NK-92 treated with Interleukin-12 subunit alpha and Interleukin-12 subunit beta, amount 100 ng/mL, for 24 hours (cell line): ENCODE measurements at regions not wholly inside any gene's neighbourhood (a gene's known extent, or its start where the extent isn't known, plus 50 kb on each side); places are given as distances from the start of the nearest gene placed in this dataset.

ENCODE experiments used
- DNase-seq: peaks from one replicate; lab custom pipeline; 2025; lab: John Stamatoyannopoulos, UW

DNA sequence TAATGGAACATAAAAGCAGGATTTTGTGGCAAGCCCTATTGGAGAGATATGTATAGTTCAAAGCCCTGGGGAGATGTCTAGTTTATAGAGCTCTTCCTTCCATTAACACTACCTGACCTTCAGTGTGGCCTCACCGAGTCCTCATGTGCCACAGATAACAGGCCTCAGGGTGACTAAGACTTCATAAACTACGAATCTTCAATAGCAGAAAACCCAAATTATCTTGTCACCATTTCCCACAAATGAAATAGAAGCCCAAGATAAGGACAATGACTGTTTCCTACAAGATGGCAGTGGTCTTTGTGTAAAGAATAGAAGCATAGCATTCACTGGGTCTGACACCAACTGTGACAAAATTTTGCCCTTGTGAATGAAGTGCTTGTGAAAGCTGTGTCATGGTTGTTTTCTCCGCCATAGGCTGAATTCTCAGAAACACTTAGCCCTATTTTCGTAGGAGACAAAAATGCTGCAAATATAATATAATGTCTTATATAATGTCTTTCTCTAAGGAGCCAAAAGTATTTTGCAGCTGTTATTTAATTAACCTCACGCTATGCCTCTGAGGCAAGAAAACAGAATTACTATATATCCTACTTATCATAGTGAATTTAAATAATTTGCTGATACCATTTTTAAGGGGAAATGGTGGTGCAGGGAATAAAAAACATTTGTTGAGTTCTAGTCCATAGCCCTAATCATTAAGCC, 136.7 kb upstream of the CWC22 start:
- no peak for DNase-seq

DNA sequence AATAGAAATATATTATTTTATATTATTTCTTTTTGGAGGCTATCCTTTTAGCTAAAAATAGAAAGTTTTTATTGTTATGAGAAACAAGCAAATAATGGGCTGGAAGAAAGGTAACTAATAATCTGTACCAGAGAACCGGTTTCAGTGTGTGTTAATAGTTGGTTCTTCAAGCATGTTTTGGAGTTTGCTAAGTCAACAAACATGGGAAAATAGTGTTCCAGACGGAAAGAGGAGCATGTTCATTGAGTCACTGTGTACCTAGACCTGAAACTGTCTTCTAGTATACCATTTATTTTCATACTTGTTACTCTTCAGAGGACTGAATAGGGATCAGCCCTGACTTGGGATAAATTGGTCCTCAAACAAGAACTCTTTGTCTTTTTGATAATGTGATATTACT, 134.5 kb upstream of the CWC22 start:
- no peak for DNase-seq

DNA sequence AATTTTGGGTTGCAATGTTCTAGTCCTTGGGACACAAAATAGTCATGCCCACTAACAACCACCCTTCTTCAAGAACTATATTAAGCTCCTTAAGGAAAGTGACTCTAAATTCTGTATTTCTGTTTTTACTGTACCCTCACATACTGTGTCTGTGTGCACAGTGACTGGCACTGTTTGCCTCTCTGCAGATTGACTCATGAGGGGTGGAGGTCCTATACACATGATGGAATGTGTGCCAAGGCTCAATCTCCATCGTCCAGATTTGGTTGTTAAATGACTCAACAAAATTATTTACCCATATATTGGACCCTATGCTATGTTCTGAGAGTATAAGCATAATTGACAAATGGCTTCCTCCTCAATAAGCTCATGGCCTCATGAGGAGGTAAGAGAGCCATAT, 126.6 kb upstream of the CWC22 start:
- no peak for DNase-seq

DNA sequence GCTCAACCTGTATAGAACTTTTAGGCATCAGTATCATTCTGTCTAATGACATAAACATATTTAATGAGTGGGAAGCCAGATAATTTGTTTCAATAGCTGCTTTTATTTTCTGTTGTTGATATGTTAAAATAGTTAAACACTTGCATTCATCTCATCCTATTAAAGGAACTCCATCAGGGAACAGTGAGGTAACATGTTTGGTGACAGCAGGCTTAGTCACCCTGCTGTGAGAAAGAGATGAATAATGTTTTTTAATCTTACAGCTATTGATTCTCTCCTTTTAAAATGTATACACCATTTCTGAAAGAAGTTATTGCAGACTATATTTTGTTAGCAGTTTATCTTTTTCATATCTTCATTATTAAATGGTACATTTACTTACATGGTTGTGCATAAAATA, 123.3 kb upstream of the CWC22 start:
- DNase-seq, result no peak

DNA sequence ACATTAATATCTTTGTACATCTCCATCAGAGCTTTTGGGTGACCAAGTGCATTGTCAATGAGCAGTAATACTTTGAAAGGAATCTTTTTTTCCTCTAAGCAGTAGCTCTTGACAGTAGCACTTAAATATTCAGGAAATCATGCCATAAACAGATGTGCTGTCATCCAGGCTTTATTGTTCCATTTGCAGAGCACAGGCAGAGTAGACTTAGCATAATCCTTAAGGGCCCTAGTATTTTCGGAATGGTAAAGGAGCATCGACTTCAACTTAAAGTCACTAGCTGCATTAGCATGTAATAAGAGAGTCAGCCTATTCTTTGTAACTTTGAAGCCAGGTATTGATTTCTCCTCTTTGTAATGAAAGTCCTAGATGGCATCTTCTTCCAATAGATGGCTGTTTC, 121.8 kb upstream of the CWC22 start:
- DNase-seq, result no peak

DNA sequence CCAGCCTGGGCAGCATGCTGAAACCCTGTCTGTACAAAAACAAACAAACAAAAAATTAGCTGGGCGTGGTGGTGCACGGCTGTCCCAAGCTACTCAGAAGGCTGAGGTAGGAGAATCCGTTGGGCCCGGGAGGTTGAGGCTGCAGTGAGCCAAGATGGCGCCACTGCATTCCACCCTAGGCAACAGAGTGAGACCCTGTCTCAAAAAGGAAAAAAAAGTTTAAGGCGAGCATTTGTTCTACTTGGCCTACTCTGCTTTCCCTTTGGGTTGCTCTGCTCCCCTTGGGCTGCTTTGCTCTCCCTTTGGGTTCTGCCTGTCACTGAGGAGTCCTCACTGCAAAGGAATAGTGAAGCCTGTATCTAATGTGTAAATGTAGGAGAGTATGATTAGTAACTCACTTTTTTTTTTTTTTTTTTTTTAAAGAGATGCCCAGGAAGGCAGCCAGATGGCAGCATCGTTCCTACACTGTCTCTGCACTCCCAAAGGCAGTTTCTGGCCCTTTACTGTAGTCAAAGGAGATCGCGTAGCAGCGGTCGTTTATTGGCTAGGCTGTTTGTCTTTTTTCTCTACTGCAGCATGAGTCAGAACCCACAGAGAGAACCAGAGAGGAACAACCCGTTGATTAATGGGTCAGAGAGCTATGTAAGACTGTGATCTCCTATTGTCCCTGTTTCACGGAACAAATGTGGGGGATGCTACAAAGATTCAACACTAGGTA, 118.3 kb upstream of the CWC22 start:
- peak; percentile 4 for DNase-seq

DNA sequence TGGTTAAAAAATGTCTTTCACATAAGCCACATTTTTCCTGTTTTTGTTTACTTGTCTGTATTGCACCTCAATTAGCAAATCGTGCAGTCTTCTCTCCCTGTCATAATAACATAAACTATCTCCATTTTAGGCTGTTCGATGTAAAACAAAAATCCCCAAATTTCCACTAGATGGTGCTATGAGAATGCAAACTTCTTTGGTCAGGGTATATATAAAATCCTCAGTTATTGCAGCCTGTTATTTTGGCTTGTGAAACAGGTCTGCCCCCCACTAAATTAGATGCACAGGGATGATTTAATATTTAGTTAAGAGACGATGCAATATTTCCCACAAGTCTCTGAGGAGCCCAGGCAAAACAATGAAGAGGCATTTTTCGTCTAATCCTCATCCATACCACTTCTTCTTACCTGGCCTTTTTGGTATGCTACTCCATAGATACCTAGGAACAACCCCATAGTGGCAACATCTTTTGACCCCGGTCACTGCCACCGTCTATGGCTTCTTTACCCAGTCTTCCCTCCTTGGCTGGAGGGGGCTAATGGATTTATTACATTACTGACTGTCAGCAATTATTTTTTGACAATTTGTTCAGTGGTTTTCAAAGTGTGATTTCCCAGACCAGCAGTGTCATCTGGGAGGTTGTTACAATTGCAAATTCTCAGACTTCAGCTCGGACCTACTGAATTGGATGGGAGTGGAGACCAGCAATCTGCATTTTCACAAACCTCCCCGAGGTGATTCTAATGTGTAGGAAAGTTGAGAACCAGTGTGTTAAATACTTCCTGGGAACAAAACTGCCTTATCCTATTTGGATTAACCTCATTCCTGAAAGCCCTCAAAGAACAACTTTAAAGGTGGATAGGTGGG, 117.4 kb upstream of the CWC22 start:
- DNase-seq, result no peak

DNA sequence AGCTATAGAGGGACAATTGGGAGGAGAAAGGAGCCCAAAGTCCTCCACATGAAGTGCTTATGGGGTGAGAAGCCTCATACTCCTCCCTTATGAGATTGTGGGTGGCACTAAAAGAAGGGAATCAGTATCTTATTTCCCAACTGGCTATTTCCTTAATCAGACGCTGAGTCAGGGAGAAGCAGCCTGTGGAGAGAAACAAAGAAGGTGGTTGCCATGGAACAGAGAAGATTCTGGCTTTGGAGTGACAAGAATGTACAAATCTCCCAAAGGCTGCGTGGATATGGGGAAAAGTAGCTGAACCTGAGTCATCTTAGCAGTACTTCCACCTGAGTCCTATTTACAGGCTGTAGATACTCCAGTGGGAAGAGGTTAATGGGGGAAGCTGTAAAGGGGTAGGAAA, 115.8 kb upstream of the CWC22 start:
- no peak for DNase-seq

DNA sequence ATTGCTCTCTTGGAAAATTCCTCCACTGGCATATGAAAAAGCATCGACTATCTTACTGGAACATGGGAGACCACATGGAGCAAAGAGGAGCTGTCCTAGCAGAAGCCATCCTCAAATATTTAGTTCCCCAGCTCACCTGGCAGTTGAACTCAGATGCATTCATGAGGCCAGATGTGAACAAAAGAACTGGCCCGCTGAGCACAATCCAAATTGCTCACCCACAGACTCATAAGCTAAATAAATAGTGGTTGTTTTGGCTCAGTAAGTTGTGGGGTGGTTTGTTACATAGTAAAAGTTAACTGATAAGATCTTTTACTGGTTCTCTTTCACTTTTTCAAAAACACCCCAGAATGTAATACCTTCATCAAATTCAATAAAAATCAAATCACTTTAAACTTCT, 108.6 kb upstream of the CWC22 start:
- no peak for DNase-seq

DNA sequence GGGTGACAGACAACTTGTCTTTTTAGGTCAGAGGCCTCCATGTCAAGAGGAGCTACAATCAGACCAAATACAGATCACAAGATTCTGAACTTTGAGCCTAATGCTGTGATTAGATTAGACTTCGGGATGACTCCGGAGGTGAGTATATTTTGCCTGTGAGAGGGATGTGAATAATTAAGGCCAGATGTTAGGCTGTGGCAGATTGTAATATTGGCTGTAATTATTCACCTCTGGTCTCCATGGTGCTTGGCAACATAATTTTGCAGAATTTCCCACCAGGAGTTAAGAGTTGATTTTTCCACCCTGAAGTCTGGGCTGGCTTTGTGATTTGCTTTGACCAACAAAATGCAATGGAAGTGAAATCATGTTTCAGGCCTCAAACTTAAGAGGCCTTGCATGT, 108.2 kb upstream of the CWC22 start:
- no peak for DNase-seq

DNA sequence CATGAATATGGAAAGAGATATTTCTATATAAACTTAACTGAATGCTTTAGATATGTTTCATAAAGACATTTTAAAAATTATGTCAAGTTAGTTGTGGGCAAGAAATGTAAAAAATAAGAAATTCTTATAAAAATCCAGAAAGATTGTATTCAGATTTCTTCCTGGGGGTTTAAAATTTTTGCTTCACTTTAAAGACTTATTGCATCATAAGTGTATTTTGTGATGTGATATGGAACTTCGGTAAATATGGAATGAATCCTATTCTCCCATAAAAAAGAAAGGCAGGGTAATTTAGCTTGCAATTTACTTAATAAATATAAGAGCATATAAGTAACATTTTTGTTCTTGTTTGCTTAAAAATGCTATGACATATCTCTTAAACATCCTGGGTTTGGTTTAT, 104.8 kb upstream of the CWC22 start:
- no peak for DNase-seq

DNA sequence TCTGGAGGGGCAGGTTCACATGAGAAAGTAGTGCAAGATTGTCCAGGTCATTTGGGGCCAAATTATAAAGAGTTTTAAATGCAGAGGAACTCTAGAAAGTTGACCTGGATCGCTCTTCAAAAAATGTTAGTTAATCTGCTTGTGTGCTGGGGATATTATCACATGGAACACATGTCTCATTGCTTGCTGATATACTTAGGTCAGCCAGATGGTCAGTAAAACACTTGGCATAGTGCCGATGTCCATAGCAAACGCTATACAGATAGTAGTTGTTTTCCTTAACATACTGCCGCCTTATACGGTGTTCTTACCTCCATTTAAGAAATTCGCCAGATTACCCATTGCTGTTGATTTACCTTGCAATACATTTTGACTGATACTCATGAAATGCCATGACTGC, 103.4 kb upstream of the CWC22 start:
- no peak for DNase-seq

DNA sequence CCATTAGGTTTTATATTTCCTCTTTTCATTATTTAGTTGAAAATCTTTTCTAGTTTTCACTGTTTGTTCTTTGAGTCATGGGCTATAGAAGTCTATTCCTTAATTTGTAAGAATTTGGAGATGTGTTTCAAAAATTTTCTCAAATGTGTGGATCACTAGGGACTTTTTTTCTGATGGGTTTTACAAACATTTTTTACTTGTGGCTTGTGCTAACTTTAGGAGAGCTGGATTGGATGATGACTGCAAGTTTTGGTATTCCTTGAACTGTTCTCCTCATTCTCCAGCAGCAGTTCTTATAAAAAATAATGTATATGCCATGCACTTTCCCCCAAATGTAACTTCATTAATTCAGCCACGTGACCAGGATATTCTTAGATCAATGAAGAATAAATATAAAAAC, 94.7 kb upstream of the CWC22 start:
- no peak for DNase-seq

DNA sequence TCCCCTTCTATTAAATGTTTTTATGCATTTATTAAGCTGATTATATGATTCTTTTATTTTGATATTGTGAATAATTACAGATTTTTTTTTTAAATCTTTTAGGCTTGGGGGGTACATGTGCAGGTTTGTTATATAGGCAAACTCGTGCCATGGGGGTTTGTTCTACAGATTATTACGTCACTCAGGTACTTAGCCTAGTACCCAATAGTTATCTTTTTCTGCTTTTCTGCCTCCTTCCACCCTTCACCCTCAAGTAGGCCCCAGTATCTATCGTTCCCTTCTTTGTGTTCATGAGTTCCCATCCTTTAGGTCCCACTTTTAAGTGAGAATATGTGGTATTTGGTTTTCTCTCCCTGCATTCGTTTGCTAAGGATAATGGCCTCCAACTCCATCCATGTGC, 92.2 kb upstream of the CWC22 start:
- no peak for DNase-seq

DNA sequence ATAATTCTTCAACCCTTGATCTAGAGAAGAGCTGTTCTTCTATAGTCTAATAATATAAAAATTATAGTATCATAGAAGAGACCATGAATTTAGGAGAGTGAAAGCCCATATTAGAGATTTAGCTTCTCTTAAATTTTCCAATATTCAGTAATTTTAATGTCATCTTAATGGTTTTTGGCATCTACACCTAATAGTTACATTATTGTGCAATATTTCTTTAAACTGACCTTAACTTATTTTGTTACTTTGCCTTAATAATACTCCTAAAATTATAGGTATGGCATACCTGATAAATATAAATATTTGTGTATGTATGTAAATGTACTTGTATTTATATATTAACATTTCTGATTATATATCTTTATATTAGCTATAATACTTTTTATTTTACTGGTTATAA, 78.0 kb upstream of the CWC22 start:
- DNase-seq, result no peak

DNA sequence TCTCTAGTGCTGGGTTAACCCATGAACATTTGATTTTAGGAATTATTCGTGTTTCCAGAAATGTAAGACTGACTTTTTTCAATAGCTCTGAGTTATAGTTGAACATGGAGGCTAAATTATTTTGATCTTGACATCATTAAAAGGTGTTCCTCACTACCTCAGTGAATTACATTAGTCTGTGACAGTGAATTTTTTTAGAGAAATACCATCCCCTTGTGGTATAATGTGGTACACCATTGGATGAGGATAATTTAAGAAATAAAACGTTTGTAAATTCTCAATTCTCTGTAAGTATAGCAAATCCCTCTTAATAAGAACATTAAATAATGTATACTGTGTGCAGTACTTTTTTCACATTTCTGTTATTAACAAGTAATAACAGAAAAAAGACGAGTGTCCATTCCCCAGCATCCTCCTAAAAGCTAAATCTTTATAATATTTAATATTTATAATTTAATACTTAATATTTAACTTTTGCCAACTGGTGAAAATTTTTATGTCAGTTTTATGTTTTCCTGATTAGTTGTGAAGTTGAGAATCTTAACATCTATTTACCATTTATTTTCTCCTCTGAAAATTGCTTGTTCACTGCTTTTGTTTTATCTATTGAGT, 70.3 kb upstream of the CWC22 start:
- DNase-seq, result no peak

DNA sequence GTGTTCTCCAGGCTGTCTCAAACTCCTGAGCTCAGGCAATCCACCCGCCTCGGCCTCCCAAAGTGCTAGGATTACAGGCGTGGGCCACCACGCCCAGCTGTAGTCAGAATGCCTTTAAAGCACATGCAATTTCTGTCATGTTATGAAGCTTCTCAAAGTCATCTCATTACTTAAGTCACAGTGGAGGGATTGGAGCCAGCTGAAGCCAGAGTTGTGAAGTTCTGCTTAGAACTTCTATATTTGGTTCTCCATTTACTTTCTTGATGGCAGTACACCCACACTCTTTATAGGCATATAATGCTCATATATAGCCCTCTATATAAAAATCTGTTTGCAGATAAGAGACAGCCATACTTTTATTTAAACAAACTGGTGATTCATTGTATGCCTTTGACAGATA, 68.8 kb upstream of the CWC22 start:
- no peak for DNase-seq

DNA sequence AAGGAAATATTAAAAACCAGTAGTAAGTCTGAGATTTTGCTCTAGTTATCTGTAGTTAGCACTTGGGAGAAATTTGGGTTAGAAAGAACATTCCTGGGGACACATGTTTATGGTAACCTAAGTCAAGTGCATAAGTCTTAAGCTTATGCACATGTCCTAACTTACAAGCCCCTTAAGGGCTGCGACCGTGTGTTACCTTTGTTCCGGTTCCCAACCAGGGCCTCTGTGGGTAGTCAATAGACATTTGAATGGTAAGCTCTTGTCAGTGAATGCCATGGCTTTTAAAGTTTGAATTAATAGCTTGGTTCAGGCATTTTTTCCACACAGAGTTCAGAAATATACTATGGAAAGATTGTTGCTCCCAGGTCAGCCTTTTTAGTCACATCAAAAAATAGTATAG, 64.7 kb upstream of the CWC22 start:
- DNase-seq, result no peak

DNA sequence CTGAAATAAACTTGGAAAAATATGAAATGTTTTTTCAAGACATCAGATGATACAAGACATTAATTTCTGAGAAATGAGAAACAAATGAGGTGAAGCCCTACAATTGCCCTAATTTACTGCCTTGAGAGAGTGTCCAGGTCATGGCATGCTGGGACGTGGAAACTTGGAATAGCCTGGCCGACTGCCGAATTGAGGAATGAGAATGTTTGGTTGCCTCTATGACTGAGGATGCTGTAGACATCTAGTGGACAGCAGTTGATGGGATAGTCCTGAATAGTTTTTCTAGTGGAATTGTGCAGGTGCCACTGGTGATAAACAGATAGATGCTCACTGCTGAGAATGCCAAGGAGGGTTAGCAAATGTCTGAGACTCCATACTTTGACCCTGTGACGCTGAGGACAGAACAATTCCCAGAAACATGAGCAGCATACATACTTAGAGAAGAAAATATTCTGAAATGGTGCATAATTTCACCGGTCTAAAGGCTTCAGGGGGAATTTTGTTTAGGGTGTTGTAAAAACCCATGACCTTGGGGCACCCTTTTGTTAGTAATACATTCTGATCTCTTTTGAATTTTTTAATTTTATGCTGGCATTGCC, 56.5 kb upstream of the CWC22 start:
- DNase-seq, result no peak

DNA sequence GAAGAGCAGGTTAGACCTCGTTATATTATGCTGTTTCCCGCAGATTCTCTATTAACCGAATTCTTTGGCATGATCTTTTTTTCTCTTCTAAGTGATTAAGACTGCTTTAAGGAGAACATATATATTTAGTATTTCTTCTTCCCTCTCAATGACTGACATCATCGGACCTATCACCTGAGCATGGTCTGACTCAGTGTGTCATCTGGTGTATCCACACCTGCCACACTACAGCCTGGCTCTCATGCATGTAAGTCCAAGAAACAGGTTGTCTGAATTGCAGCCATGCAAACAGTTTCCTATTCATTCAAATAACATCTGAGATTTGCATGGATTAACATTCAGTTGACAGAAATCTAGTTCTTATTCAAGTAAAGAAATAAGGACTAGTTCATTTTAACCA, 55.1 kb upstream of the CWC22 start:
- no peak for DNase-seq

DNA sequence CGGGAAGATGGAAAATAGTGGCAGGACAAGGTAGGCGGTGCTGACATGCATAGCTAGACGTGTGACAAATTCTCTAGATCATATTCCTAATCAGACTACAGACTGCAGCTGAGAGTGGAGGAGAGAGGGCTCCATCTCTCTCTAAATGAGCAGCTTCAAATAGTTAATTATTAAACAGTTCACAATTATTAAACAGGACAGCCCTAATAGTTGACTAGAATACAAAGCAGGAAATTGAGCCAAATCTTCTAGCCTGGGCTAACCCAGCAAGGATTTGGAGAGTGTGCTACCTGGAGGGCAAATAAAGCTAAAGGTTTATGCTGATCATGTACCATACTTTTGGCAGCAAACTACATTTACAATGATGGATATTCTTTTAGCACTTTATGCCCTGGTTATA, 54.4 kb upstream of the CWC22 start:
- DNase-seq, result no peak

DNA sequence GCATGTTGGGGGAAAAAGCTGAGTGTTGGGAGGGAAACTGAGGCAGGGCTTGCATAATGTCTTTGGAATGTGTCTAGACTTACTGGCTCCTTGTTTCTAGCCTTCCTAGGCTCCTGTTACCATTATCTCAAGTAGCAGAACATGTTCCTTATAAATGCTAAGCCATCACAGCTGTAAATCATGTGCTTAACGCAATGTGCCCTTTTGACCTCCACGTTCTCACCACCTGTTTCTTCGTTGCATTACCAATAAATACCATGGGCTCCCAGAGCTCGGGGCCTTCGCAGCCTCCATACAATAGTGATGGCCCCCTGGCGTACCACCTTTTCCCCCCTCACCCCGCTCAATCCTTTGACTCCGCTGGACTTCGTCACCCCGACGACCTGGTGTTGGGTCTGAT, 54.0 kb upstream of the CWC22 start:
- no peak for DNase-seq
